Cardiac fibroblast (primary cell): ENCODE measurements at regions not wholly inside any gene's neighbourhood (a gene's known extent, or its start where the extent isn't known, plus 50 kb on each side); places are given as distances from the start of the nearest gene placed in this dataset.

Source experiments
- DNase-seq, 2 donors: peaks; one replicate each; pipeline versions ENCODE4 v3.0.0 to v3.0.0-alpha.2; 2010; ENCODE audit warnings: low read depth in 2 of 2
- H3K4me3 ChIP-seq, 2 donors: replicated peaks in 1 of 2; 1 replicate in 1 of 2; 2 replicates in 1 of 2; pipeline ENCODE4 v1.5.1; 2011; ENCODE audit warnings: low read depth in 2 of 2, low read length in 2 of 2, mild to moderate bottlenecking in 2 of 2, moderate library complexity in 1 of 2
- TF ChIP-seq, protein P1 (sequence below): IDR thresholded peaks from one replicate; pipeline ENCODE4 v1.5.1; 2011; ENCODE audit warnings: low read depth, mild to moderate bottlenecking, low read length, inconsistent platforms

DNA sequence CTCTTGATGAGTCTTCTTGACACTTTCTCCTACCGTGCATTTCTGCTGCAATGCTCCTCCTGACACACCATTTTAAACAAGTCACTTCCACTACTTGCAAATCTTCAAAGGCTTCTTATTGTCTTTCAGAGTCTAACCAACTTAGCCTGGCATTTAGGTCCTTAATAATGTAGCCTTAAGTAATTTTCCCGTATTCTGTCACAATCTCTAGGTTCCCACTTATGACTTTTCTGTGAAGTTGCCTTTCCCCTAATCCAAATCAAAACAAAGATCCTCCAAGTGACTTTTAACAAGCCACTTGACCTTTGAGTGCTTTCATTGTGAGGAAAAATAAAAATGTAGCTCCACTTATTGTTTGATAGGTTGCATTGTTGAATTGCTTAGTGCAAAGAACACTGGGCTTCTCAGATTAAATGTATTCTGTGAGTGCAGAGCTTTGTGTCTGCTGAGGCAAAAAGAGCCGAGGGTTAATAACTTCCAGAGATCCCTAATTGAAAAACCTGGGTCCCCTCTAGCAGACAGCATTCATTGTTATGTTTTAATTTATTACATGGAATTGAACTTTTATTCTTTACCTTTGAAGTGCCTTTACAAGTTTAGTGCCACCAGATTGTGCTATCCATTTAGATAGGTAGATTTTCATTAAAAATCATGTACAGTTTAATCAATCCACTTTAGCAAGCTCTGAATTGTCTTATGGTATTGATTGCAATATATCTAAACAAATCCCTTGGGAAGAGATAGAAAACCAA, 341.7 kb upstream of the TYRP1 start:
- TF ChIP-seq, protein P1, sequence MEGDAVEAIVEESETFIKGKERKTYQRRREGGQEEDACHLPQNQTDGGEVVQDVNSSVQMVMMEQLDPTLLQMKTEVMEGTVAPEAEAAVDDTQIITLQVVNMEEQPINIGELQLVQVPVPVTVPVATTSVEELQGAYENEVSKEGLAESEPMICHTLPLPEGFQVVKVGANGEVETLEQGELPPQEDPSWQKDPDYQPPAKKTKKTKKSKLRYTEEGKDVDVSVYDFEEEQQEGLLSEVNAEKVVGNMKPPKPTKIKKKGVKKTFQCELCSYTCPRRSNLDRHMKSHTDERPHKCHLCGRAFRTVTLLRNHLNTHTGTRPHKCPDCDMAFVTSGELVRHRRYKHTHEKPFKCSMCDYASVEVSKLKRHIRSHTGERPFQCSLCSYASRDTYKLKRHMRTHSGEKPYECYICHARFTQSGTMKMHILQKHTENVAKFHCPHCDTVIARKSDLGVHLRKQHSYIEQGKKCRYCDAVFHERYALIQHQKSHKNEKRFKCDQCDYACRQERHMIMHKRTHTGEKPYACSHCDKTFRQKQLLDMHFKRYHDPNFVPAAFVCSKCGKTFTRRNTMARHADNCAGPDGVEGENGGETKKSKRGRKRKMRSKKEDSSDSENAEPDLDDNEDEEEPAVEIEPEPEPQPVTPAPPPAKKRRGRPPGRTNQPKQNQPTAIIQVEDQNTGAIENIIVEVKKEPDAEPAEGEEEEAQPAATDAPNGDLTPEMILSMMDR, result no peak
- DNase-seq, result no peak
- no peak overlapping the region for H3K4me3 ChIP-seq

DNA sequence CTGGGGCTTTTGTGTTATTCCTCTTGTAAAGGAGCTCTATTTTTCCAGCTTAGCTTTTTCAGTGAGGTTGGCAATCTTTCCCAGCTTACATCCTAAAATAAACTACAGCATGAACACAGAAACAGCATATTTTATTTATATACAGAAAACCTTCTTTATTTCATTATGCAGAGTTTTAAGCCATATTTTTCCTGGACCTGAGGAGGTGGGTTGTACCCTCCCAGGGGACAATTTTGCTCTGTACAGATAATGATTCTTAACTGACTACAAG, 341.2 kb upstream of the TYRP1 start:
- DNase-seq, result no peak
- no peak overlapping the region for H3K4me3 ChIP-seq
- TF ChIP-seq, protein P1, result no peak

DNA sequence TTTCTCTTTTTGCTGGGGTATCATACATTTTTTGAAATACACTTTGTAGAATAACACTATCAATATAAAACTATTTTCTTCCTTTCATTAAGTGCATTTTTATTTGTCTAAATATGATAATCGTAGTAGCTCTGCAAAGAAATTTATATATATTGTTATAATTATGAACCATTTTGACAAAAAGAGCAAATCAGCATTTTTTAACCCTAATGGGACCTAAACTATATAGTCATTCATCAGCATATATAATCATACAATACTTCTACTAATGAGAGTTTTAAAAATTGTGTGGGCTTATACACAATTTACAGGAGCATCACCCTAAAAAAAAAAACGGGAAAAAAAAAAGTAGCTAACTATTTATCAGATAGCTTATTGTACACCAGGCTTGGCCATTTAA, 329.7 kb upstream of the TYRP1 start:
- no peak overlapping the region for H3K4me3 ChIP-seq
- DNase-seq, result no peak
- TF ChIP-seq, protein P1, result no peak

DNA sequence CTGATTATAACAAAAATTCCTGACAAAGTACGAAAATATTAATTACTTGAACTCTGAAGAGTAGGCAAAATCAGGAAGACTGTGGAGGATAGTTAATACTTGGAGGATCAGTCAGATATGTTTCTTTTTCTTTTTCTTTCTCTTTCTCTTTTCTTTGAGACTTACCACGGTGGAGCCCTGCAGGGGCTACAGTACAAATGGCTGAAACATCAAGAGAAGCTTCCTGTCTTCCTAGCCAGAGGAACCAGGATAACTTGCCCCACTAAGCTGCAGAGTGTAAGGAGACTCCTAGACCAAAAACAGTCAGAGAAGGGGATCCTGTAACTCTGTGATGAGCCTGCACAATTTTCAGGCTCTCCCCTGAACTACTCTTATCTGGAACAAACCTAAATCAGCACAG, 324.6 kb upstream of the TYRP1 start:
- TF ChIP-seq, protein P1, result no peak
- no peak for DNase-seq

DNA sequence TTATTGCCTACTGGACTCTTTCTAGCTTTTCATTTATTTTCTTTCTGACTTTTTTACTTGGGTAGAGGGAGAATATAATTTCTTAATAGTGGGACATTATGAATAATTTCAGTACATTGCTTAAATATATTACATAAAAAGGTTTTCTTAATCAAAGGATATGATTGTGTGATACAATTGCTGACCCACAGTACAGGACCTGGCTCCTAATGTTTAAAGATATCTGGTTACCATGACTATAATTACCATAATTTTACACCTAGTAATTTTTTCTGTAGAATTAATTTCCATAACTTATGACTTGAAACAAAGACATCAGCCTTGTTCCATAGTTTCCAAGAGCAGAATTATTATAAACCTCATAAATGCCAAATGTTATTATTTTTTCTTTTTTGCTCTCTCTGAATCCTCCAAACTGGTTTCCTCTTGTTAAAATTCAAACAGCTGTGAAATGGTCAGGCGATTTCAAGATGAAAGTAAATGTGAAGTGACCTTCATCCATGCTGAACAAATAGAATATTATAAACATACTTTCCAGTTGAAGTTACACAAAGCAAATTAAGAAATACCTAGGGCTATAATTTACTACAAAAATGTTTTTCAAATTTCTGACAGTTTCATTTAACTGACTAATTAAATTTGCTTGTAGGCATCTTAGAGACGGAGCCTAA, 301.2 kb upstream of the TYRP1 start:
- no peak for DNase-seq
- TF ChIP-seq, protein P1, result no peak
- no peak overlapping the region for H3K4me3 ChIP-seq

More for the DNA sequence above, 324.6 kb upstream of the TYRP1 start:
- H3K4me3 ChIP-seq, result no peak overlapping the region

DNA sequence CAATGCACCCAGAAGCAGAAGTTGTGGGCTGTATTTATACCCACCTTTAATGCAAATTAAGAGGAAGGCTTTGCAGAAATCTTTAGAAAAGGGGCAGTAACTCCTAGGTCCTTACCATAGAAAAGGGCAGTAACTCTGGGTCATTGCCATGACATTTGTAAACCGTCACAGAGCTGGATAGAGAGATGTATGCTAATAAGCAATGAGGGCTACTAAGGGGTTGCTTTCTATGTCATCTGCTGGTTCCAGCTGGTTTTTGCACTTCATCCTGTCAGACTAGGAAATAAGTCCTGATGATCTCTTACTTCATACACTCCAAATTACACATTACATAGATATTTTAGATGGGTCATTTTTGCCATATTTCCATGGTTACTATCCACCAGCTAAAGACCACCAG, 299.1 kb upstream of the TYRP1 start:
- TF ChIP-seq, protein P1, result no peak
- H3K4me3 ChIP-seq, result no peak overlapping the region
- no peak for DNase-seq
